SK-N-SH treated with all-trans-retinoic acid at 6 μM for 48 hours (cell line): ENCODE measurements at regions not wholly inside any gene's neighbourhood (a gene's known extent, or its start where the extent isn't known, plus 50 kb on each side); places are given as distances from the start of the nearest gene placed in this dataset.

Experiments
- ARNTL ChIP-seq: fragments of 450-650 bp; formaldehyde crosslinking; IDR thresholded peaks from 2 replicates; pipeline ENCODE4 v1.5.0; 2020; ENCODE audit warnings: low read depth, mild to moderate bottlenecking, moderate library complexity, borderline replicate concordance
- CSDC2 ChIP-seq: fragments of 250-450 bp; sonication (Bioruptor Pico); IDR thresholded peaks from 2 replicates; pipeline ENCODE4 v1.5.0; 2020; ENCODE audit warnings: mild to moderate bottlenecking, moderate library complexity
- ESRRG ChIP-seq: fragments of 250-450 bp; sonication (Bioruptor Pico); IDR thresholded peaks from 2 replicates; pipeline ENCODE4 v1.6.1; 2021; ENCODE audit warnings: mild to moderate bottlenecking
- ISL1 ChIP-seq: fragments of 250-450 bp; sonication (Bioruptor Pico); IDR thresholded peaks from 2 replicates; pipeline ENCODE4 v2.1.2; 2022; ENCODE audit warnings: mild to moderate bottlenecking, moderate library complexity
- RARB ChIP-seq: fragments of 250-450 bp; sonication (Bioruptor Pico); IDR thresholded peaks from 2 replicates; pipeline ENCODE4 v1.8.0; 2021; ENCODE audit warnings: mild to moderate bottlenecking, moderate library complexity
- SNAI2 ChIP-seq: fragments of 250-450 bp; sonication (Bioruptor Pico); IDR thresholded peaks from 2 replicates; pipeline ENCODE4 v1.5.0; 2020; ENCODE audit warnings: mild to moderate bottlenecking, moderate library complexity
- TCF4 ChIP-seq: fragments of 250-450 bp; sonication (Bioruptor Pico); IDR thresholded peaks from 2 replicates; pipeline ENCODE4 v1.8.0; 2021; ENCODE audit warnings: mild to moderate bottlenecking, moderate library complexity, borderline replicate concordance
- TSHZ2 ChIP-seq: fragments of 250-450 bp; sonication (Bioruptor Pico); IDR thresholded peaks from 2 replicates; pipeline ENCODE4 v1.5.0; 2020; ENCODE audit warnings: mild to moderate bottlenecking, moderate library complexity
- ZC3H10 ChIP-seq: fragments of 250-450 bp; sonication (Bioruptor Pico); IDR thresholded peaks from 2 replicates; pipeline ENCODE4 v1.5.1; 2021; ENCODE audit warnings: mild to moderate bottlenecking, moderate library complexity
- ZFP3 ChIP-seq: fragments of 250-450 bp; sonication (Bioruptor Pico); IDR thresholded peaks from 2 replicates; pipeline ENCODE4 v1.5.0; 2020; ENCODE audit warnings: mild to moderate bottlenecking, moderate library complexity
- ZFP30 ChIP-seq: fragments of 450-650 bp; formaldehyde crosslinking; IDR thresholded peaks from 2 replicates; pipeline ENCODE4 v1.5.0; 2022; ENCODE audit warnings: mild to moderate bottlenecking, moderate library complexity
- ZNF70 ChIP-seq: fragments of 450-650 bp; formaldehyde crosslinking; IDR thresholded peaks from 2 replicates; pipeline ENCODE4 v1.5.0; 2020; ENCODE audit warnings: mild to moderate bottlenecking, moderate library complexity
- TF ChIP-seq, protein P1 (sequence below): fragments of 250-450 bp; sonication (Bioruptor Pico); IDR thresholded peaks from 2 replicates; pipeline ENCODE4 v1.8.0; 2020; ENCODE audit warnings: mild to moderate bottlenecking, moderate library complexity, borderline replicate concordance

- TF ChIP-seq ZC3H10 (no peak), TCF4 (CRISPR knock-in tag) (no peak), TSHZ2 (CRISPR knock-in tag) (no peak), SNAI2 (CRISPR knock-in tag) (no peak), ARNTL (CRISPR knock-in tag) (no peak), ESRRG (no peak), CSDC2 (CRISPR knock-in tag) (no peak), ZFP3 (CRISPR knock-in tag) (no peak), ISL1 (CRISPR knock-in tag) (no peak), RARB (no peak), ZFP30 (CRISPR knock-in tag) (no peak), ZNF70 (CRISPR knock-in tag) (no peak)
- TF ChIP-seq, protein P1, sequence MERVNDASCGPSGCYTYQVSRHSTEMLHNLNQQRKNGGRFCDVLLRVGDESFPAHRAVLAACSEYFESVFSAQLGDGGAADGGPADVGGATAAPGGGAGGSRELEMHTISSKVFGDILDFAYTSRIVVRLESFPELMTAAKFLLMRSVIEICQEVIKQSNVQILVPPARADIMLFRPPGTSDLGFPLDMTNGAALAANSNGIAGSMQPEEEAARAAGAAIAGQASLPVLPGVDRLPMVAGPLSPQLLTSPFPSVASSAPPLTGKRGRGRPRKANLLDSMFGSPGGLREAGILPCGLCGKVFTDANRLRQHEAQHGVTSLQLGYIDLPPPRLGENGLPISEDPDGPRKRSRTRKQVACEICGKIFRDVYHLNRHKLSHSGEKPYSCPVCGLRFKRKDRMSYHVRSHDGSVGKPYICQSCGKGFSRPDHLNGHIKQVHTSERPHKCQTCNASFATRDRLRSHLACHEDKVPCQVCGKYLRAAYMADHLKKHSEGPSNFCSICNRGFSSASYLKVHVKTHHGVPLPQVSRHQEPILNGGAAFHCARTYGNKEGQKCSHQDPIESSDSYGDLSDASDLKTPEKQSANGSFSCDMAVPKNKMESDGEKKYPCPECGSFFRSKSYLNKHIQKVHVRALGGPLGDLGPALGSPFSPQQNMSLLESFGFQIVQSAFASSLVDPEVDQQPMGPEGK (CRISPR knock-in tag) = no peak
Measured at GRCh38 chr12:131452444-131452860, 258.4 kb upstream of the SFSWAP start.
